ENCODE measurements at regions not wholly inside any gene's neighbourhood (a gene's known extent, or its start where the extent isn't known, plus 50 kb on each side); places are given as distances from the start of the nearest gene placed in this dataset.

DNA sequence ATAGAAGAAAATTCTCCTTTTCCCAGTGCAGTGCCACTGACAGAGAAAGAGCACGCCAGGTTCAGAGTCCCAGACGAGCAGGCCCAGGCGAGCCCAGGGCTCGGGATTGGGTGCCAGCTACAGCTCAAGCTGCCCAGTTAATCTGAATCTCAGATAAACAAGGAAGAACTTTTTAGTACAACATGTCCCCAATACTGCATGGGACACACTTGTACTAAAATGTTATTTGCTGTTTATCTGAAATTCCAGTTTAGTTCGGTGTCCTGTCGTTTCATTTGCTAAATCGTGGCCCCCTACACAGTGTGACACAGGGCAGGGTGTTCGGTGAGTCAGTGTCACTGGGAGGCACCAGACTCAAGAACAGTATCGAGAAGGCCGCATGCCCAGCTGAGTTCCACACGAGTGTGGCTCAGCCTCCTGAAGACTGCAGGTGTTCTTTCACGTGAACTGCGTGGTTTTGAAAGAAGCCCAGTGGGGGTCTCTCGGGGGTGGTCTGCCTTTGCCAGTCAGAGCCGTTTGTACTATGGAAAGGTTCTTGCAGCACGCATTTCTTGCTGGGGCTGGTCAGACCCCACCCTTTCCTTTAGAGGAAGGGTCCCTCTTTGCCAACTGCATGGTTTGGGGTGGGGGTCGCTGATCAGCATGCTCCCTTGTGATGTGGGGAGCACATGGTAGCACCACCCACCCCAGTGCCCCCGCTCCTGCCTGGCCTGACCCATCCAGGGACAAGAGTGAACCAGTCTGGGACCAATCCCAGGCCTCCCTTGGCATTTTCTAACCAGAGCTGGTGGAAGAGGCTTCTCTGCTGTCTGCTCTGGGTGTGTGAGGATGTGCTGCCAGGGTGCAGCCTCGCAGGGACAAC lies 115.6 kb upstream of the B3GAT1 start:
- FAIRE-seq: no peak
- H2BK15ac ChIP-seq (ENCODE audit: low read length): no peak overlapping the region
- H3K9ac ChIP-seq (replicated peaks in 1 of 4; ENCODE audit: extremely low read depth in 1 of 4, low read depth in 3 of 4, low read length in 3 of 4): no peak overlapping the region
- ChIA-PET POLR2A (ENCODE audit: partially characterized antibody) (no interaction called here), CTCF (ENCODE audit: partially characterized antibody) (no interaction called here)
- no peak overlapping the region for H3K27ac ChIP-seq (ENCODE audit: low read depth, low read length)
- H4K20me1 ChIP-seq (replicated peaks in 1 of 2; ENCODE audit: control insufficient read depth in 1 of 2, insufficient read depth in 2 of 2, low read length in 2 of 2): no peaks in the 10 kb centered on the region
- no peaks in the 10 kb centered on the region; a peak in 1 of 7 replicates for H3K27me3 ChIP-seq (replicated peaks in 1 of 4; ENCODE audit: control insufficient read depth in 3 of 4, extremely low read depth in 1 of 4, insufficient read depth in 3 of 4, low read length in 3 of 4)
- no peaks in the 10 kb centered on the region for H3K36me3 ChIP-seq (ENCODE audit: control insufficient read depth in 2 of 4, insufficient read depth in 4 of 4, low read length in 3 of 4)
- no peak overlapping the region for H2AK5ac ChIP-seq (ENCODE audit: low read depth, low read length)
- H2AFZ ChIP-seq (ENCODE audit: low read length): no peak overlapping the region
- H3K23me2 ChIP-seq (ENCODE audit: low read depth, low read length): no peaks in the 10 kb centered on the region
- no peak for TF ChIP-seq PHF8 (conservative IDR thresholded peaks at IDR 0.05; ENCODE audit: low read depth, low read length)
- TF ChIP-seq, protein P1, sequence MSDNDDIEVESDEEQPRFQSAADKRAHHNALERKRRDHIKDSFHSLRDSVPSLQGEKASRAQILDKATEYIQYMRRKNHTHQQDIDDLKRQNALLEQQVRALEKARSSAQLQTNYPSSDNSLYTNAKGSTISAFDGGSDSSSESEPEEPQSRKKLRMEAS (IDR thresholded peaks at IDR 0.05): peak; percentile 69
- peak in 1 of 2 experiments; percentile 12; a peak in 1 of 4 replicates for TF ChIP-seq RAD21 (IDR thresholded peaks at IDR 0.05 in 1 of 2, conservative IDR thresholded peaks at IDR 0.05 in 1 of 2; ENCODE audit: low read depth in 2 of 2, low read length in 2 of 2)
- peak; percentile 60 for TF ChIP-seq E2F6 (IDR thresholded peaks at IDR 0.05)
- H3K23ac ChIP-seq (ENCODE audit: insufficient read length): no peak overlapping the region
- H3K4me2 ChIP-seq (ENCODE audit: insufficient read depth in 1 of 2, low read depth in 2 of 2, low read length in 2 of 2): no peak overlapping the region
- H2BK12ac ChIP-seq (ENCODE audit: low read depth, low read length): no peak overlapping the region; the same call in 1 of the 2 replicates
- H4K5ac ChIP-seq (ENCODE audit: insufficient read length, low read depth, low read length): no peak overlapping the region
- H3K4me1 ChIP-seq (replicated peaks in 1 of 4; ENCODE audit: control insufficient read depth in 3 of 4, insufficient read depth in 4 of 4, low read length in 3 of 4): peaks cover 0 to 11% (median 6%) of the 10 kb centered on the region in 4 experiments; a peak in 3 of 7 replicates
- 80% methylated on average over 19 of the region's 19 CpGs; no CpG with 5 or more reads in 1 of the 2 experiments for WGBS, 2 experiments (ENCODE audit: extremely low coverage in 1 of 2, insufficient coverage in 1 of 2, insufficient read length in 1 of 2, insufficient replicate concordance in 2 of 2, low coverage in 1 of 2, low lambda C conversion rate in 2 of 2, missing lambda C conversion rate in 1 of 2)
- peak in 1 of 2 experiments; percentile 52 for DNase-seq (ENCODE audit: low read depth in 1 of 2, low spot score in 2 of 2)
- no peak overlapping the region for H4K91ac ChIP-seq (replicated peaks; ENCODE audit: insufficient read length, low read length)
- no peak overlapping the region for H2BK120ac ChIP-seq (replicated peaks; ENCODE audit: low read depth, low read length)
- no peaks in the 10 kb centered on the region for H3K9me3 ChIP-seq (ENCODE audit: insufficient read depth in 2 of 2, low read depth in 1 of 2, low read length in 1 of 2)
- no peak overlapping the region; the same call in 1 of the 2 replicates for H3K18ac ChIP-seq (ENCODE audit: extremely low read depth, low read length)
- H3K79me2 ChIP-seq (ENCODE audit: control insufficient read depth in 1 of 2, insufficient read depth in 2 of 2, low read length in 2 of 2): no peaks in the 10 kb centered on the region
- H4K8ac ChIP-seq (ENCODE audit: extremely low read depth, insufficient read depth, low read length): 0 out of 2 replicates have a peak overlapping the region, but pooled peaks have one; percentile 19
- no peak overlapping the region for H3K4ac ChIP-seq (replicated peaks; ENCODE audit: insufficient read length, low read depth, low read length)
- H3K14ac ChIP-seq (ENCODE audit: insufficient read length): no peak overlapping the region
- no peak overlapping the region for H2BK5ac ChIP-seq (ENCODE audit: low read depth, low read length)
- H3K79me1 ChIP-seq (ENCODE audit: low read depth, low read length): no peaks in the 10 kb centered on the region
- no peak overlapping the region for H3K56ac ChIP-seq (replicated peaks; ENCODE audit: insufficient read length, low read depth, low read length)
- H3K4me3 ChIP-seq (ENCODE audit: extremely low read depth in 1 of 4, insufficient read depth in 2 of 4, low read depth in 3 of 4, low read length in 4 of 4): no peak overlapping the region
- H2BK20ac ChIP-seq (ENCODE audit: low read length): no peak overlapping the region
